Uterus (tissue), 3 donors: ENCODE measurements at regions not wholly inside any gene's neighbourhood (a gene's known extent, or its start where the extent isn't known, plus 50 kb on each side); places are given as distances from the start of the nearest gene placed in this dataset.

Source experiments
- DNase-seq, 2 donors: peaks; one replicate each; pipeline ENCODE4 v3.0.0-alpha.2; 2019 to 2020
- H3K27ac ChIP-seq, 2 donors: fragments of 200-600 bp; sonication (generic); 1 replicate in 1 of 2; 2 replicates in 1 of 2; pipeline ENCODE4 v1.5.1; 2016 to 2018
- H3K27me3 ChIP-seq, 2 donors: fragments of 200-600 bp; sonication (generic); one replicate each; pipeline ENCODE4 v1.5.1; 2018 to 2019; ENCODE audit warnings: control low read depth in 1 of 2
- H3K36me3 ChIP-seq, 2 donors: fragments of 200-600 bp; sonication (generic); one replicate each; pipeline ENCODE4 v1.5.1; 2019; ENCODE audit warnings: control low read depth in 1 of 2
- H3K4me1 ChIP-seq, 2 donors: fragments of 200-600 bp; sonication (generic); one replicate each; pipeline ENCODE4 v1.5.1; 2018 to 2019; ENCODE audit warnings: control low read depth in 1 of 2
- H3K4me3 ChIP-seq, 2 donors: fragments of 200-600 bp; sonication (generic); 1 replicate in 1 of 2; 2 replicates in 1 of 2; pipeline ENCODE4 v1.5.1; 2018 to 2019; ENCODE audit warnings: mild to moderate bottlenecking in 1 of 2
- H3K9me3 ChIP-seq, 2 donors: fragments of 200-600 bp; sonication (generic); one replicate each; pipeline ENCODE4 v1.5.1; 2019; ENCODE audit warnings: control low read depth in 1 of 2
- POLR2A ChIP-seq, 2 donors: fragments of 450-650 bp; IDR thresholded peaks; one replicate each; pipeline ENCODE4 v1.6.1; 2016; ENCODE audit warnings: antibody characterized with exemption in 2 of 2, mild to moderate bottlenecking in 1 of 2, moderate library complexity in 1 of 2
- intact Hi-C: fragments of 100-400 bp; cut with DNase I; formaldehyde crosslinking; loops from one replicate; pipeline ENCODE4 v1.15.1; 2023; ENCODE audit warnings: low total_unique reads
- TF ChIP-seq, protein P1 (sequence below), 4 experiments: fragments of 200-600 bp in 2 of 4; fragments of 450-650 bp in 2 of 4; sonication (generic) in 2 of 4; IDR thresholded peaks; one replicate each; pipeline ENCODE4 v1.5.1; 2016 to 2019; ENCODE audit warnings: antibody characterized with exemption in 4 of 4, mild to moderate bottlenecking in 2 of 4, moderate library complexity in 1 of 4
- donor health status: DM: yes; HTN: yes; CAD: no.

DNA sequence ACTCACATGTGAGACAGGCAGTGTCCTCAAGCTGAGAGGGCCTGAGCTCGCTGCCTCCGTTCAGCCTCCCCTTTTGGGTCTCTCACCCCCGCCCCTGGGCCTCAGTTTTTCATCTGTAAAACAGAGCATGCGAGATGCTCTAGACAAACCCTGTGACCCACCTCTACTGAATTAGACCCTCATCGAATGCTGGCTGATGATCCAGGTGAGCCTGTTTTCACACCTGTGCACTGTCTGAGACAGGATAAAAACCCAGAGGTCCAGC lies 102.1 kb downstream of the PDGFA start:
- intact Hi-C loops: no loop called here
- Histone ChIP-seq H3K27ac (no peak overlapping the region), H3K4me1 (no peaks in the 10 kb centered on the region), H3K9me3 (no peaks in the 10 kb centered on the region), H3K36me3 (no peaks in the 10 kb centered on the region), H3K27me3 (no peaks in the 10 kb centered on the region), H3K4me3 (no peak overlapping the region)
- no peak for TF ChIP-seq POLR2A (IDR thresholded peaks at IDR 0.05)
- TF ChIP-seq, protein P1, sequence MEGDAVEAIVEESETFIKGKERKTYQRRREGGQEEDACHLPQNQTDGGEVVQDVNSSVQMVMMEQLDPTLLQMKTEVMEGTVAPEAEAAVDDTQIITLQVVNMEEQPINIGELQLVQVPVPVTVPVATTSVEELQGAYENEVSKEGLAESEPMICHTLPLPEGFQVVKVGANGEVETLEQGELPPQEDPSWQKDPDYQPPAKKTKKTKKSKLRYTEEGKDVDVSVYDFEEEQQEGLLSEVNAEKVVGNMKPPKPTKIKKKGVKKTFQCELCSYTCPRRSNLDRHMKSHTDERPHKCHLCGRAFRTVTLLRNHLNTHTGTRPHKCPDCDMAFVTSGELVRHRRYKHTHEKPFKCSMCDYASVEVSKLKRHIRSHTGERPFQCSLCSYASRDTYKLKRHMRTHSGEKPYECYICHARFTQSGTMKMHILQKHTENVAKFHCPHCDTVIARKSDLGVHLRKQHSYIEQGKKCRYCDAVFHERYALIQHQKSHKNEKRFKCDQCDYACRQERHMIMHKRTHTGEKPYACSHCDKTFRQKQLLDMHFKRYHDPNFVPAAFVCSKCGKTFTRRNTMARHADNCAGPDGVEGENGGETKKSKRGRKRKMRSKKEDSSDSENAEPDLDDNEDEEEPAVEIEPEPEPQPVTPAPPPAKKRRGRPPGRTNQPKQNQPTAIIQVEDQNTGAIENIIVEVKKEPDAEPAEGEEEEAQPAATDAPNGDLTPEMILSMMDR (IDR thresholded peaks at IDR 0.05): no peak
- DNase-seq: no peak

DNA sequence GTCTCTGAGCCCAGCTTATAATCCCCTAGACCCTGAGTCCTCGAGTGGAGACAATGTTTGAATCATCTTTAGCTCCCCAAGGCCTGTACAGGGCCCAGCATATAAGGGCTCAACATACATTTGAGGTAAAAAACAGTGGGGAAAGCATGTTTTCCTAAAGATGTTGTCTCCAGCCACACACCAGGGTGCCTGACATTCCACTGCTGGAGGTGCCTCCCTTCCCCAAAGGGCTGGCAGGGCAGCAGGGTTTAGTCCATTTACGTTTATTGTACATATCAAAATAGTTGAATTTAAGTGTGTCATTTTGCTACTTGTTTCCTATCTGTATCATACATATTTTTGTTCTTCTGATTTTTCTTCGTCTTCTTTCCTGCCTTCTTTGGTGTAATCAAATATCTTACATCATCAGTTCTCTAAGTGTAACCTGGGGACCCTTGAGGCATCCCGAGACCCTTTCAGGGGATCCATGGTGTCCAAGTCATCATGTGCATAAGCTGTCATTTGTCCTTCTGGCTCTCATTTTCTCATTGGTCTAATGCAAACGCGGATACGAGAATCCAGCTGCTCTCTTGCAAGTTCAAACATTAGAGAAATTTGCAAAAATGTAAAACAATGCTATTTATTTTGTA lies 101.6 kb downstream of the PDGFA start:
- H3K36me3 ChIP-seq: no peaks in the 10 kb centered on the region
- no peak for DNase-seq
- H3K9me3 ChIP-seq: no peaks in the 10 kb centered on the region
- intact Hi-C loops: no loop called here
- H3K4me1 ChIP-seq: no peaks in the 10 kb centered on the region
- no peak for TF ChIP-seq POLR2A (IDR thresholded peaks at IDR 0.05)
- TF ChIP-seq, protein P1 (IDR thresholded peaks at IDR 0.05): no peak
- no peak overlapping the region for H3K27ac ChIP-seq
- no peaks in the 10 kb centered on the region for H3K27me3 ChIP-seq
- H3K4me3 ChIP-seq: no peak overlapping the region

DNA sequence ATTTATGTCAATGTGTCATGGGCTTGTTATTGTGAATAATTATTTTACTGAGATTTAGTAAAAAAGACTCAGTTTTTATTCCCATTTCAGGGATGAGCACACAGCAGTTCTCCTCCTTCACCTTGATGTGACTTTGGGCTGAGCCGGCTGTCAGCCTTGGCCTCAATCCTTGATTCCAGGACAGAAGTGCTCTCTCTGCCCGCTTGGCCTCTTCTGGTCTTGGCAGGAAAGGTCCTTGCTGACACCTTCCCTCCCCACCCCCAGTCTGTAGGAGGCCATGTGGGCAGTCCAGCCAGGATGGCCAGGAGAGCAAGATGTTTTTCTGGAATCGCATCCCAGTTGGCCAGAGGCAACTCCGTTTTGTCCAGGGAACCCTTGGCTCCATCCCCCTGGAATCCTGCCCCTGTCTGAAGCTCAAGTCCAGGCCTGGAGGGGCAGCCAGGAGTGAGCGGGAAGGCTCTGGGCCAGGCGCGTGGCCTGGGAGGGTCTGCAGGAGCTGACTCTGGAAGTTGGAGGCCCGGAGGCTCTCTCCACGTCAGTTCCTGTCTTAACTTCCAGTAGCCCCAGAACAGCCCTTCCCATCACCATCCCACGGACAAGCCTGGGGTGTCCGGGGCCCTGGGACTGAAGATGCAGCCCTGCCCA lies 100.9 kb downstream of the PDGFA start:
- TF ChIP-seq POLR2A (IDR thresholded peaks at IDR 0.05): no peak
- TF ChIP-seq, protein P1 (IDR thresholded peaks at IDR 0.05): no peak
- Histone ChIP-seq H3K36me3 (no peaks in the 10 kb centered on the region), H3K9me3 (no peaks in the 10 kb centered on the region), H3K4me3 (no peak overlapping the region), H3K27me3 (no peaks in the 10 kb centered on the region), H3K27ac (no peak overlapping the region), H3K4me1 (no peaks in the 10 kb centered on the region)
- intact Hi-C loops: no loop called here
- DNase-seq: peak in 1 of 2 donors; percentile 44

DNA sequence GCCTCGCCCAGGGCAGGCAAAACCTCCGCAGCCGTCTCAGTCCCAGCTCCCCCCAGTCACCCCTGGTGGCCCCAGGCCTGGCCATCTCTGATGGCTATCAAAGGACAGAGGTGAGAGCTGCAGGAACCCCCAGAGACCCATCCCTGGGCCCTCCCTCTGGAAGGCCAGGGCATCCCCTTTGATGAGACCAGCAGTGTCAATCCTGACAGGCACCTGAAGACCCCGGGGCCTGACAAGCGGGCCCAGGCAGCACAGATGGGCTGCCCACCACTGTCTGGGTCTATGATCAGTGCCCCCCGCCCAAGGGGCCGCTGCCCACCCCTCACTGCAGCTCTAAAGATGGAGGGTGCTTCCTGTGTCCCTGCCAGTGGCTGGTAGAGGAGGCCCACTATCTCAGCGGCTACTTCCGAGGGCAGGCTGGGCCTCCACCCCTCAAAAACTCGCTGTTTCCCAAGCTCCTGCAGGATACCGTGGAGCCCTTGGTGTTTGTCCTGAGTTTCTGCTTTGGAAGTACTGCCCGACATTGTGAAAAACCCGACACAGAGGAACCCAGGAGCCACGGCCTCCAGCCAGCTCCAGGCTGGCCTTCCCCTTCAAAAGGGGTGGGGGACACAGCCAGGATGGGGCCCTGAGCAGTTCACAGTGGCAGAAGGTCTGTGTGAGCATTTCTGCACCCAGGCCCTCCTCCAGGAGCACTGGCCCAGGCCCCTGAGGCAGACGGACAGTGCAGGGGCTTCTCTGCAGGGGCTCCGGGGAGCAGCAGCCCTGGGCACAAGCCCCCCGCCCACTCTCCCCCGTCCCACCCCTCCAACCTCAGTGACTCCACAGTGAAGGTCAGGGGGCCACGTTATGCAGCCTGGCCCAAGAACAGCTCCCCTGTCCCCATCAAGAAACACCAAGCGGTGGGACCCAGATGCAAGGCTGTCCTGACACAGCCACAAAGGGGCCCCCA lies 99.2 kb downstream of the PDGFA start:
- TF ChIP-seq, protein P1 (IDR thresholded peaks at IDR 0.05): no peak
- TF ChIP-seq POLR2A (IDR thresholded peaks at IDR 0.05): no peak
- no peak for DNase-seq
- Histone ChIP-seq H3K9me3 (no peaks in the 10 kb centered on the region), H3K36me3 (no peaks in the 10 kb centered on the region), H3K27ac (no peak overlapping the region), H3K27me3 (no peaks in the 10 kb centered on the region), H3K4me3 (no peak overlapping the region), H3K4me1 (no peaks in the 10 kb centered on the region)
- intact Hi-C loops: no loop called here
